GM19455 (cell line): ENCODE measurements at regions not wholly inside any gene's neighbourhood (a gene's known extent, or its start where the extent isn't known, plus 50 kb on each side); places are given as distances from the start of the nearest gene placed in this dataset.

Experiments
- ATAC-seq: cut with Tn5 transposase; IDR thresholded peaks from one replicate; pipeline ENCODE4 v1.9.1; 2021; ENCODE audit not compliant: unreplicated experiment

DNA sequence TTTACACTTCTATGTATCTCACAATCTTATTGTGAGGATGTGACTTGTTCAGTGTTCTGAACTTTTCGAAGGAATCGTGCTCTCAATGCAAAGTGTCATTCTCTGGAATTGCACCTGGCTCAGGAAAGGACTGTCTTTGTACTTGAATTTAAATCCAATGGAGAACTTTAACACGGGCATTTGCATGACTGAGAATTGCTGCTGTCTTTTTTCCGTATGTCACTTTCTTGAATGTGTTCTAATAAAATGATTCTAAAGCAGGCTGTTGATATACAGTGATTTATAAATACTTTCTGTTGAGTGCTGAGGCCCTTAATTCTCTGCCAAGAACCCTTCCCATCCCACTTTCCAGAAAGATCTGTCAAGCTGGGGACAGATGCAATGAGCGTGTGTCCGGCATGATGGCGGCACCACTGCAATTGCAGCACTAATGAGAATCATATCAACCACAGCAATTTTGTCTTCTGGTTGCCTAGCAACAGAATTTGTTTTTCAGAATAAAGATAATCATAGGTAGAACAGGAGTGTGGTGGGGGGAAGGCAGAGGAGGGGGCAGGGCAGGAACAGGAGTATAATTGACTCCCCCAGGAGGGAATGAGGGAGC is 210.6 kb upstream of the UMPS start:
- ATAC-seq: no peak

DNA sequence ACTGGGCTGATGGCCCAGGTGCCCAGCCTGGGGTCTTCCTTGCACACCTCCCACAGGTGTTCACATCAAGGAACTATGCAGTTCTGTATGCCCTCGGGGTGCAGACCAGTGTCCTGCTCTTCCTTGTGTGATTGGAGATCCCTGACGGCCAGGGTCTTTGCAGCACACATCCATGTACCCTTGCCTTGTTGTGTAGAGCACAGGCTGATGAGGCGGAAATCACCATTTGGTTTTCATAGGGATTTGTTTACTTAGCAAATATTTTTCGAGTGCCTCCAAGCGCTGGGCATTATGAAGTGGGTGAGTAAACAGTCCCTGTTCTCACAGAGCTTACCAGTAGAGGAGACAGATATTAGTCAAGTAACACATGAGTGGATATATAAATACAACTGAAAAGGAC is 209.3 kb upstream of the UMPS start:
- ATAC-seq: no peak

DNA sequence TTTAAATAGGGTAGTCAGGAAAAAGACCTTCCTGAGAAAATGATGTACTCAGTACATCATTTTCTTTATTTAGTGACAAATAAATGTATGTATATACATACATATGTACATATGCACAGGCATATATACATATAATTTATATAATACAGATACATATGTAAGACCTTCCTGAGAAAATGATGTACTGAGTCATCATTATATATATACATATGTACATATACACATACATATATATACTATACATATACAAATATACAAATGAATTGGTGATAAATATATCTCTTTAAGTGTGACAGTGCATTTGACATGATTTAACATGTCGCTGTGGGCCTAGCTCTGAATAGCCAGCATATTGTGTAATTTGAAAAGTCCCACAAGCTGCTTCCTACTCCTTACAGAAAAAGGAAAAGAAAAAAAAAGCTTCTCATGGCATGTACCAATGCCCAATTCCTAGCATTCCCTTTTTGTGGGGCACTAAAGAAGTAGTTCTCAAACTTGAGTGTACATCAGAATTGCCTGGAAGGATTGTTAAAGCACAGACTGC is 208.1 kb upstream of the UMPS start:
- ATAC-seq: no peak

DNA sequence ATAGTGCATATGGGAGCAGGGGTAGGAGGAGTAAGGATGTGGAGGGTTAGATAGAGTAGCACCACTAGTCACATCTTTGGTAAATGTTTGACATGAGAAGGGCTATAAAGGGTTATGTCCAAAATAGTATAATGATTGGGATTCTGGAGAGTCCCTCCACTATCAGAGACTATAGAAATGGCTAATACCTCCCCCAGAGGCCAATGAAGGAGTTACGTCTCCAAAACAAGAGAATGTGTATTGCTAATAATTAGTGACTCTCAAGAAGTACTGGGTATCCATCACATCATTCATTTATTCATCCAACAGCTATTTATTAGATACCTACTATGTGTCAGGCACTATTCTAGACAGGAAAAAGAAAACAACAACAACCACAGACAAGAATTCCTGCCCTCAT is 203.7 kb upstream of the UMPS start:
- ATAC-seq: no peak

DNA sequence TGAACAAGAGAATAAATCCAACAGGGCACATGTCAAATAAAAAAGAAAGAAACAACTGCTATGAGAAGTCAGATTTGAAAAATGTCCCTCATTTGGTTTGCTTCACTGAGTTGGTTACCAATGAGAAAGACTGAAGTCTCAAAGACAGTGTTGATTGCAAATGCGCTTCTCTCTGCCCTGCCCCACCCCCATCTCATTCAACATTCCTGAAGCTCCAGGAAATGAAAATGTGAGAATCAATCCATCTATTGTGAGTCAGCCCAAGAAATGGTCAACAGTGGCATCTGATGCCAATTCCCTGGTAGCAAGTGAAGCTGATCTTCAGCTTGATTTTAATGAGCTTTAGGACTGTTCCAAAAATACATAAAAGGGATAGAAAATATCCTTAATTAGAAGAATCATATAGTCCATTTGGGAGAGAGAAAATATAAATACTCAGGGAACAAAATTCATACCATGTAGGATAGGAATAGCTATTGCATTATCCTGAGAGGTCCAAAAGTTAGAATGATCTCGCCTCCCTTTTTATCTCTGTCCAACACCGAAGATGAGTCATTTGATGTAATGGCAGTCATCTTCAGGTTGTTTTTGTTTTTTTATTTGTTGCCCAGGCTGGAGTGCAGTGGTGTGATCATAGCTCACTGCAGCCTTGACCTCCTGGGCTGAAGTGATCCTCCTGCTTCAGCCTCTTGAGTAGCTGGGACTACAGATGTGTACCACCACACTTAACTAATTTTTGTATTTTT is 200.3 kb upstream of the UMPS start:
- ATAC-seq: no peak

DNA sequence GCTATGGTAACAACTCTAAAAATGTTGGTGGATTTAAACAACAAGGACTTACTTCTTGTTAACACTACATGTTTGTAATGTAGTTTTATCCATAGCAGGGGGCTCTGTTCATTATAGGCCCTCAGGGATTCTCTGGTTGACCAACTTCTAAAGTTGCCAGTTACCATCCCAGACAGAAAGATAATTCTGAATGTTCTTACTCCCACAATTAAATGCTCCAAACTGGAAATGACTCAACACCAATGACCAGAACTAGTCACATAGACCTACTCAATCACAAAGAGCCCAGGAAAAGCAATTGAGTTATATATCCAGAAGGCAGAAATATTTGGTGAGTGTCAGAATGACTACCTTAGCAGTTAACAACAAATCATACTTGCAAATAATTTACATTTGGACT is 199.3 kb upstream of the UMPS start:
- no peak for ATAC-seq

DNA sequence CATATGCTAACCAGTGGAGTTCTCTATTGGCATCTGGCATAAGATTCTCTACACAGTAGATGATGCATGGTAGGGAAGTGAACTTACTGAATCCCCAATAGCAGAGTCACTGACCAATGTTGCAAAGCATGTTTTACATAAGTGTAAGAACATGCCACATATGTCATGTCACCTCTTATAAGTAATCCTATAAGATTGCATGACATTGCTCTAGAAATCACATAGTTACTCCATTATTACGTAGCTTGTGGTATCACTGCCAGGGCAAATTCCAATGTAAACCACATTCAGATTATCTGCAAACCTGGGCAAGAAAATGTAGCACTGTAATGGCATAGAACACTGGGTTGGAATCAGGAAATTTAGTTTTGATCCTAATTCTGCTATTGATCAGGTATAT is 198.2 kb upstream of the UMPS start:
- ATAC-seq: no peak

DNA sequence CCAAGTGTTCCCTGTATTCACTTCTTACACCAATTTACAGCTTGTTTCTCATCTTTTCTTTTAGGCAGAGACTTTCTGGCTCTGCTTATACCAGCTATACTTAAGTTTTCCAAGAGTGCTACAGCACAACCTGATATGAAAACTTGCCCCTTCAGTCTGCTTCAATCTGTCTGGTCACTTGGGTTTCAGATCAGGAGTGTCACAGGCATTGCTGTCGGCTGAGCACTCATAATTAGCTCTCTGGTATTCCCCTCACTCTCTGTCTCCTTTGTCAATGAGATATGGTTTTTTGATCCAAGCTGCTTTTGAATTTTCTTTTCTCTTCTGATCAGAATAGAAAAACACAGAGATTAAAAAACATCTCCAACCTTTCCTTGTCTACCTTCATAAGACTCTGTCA is 194.9 kb upstream of the UMPS start:
- no peak for ATAC-seq

DNA sequence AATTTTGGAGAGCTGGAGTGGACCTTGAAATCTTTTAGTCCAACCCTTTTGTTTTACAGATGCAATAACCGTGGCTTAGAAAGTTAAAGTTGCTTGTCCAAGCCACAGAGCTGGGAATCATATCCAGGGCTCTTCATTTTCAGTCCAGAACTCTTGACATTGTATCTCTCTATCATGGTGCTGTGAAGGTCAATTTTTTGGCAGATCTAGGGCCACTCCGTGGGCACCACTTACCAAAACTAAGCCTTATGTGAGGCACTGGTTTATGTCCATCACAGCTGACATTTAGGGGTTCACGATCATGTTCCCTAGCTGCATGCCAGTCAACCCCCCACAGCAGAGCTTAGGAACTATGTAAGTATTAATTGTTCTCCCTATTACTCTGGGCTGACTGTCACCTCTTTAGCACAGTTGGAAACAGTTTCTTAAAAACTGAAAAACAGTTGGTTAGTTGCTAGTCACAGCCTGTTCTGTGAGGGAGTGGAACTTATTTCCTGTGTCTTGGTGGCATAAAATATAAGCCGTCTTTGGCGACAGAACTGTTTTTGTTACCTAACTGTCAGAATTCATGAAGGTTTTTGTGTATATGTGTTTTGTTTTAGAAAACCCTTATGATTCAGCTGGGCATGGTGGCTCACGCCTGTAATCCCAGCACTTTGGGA is 189.6 kb upstream of the UMPS start:
- no peak for ATAC-seq

DNA sequence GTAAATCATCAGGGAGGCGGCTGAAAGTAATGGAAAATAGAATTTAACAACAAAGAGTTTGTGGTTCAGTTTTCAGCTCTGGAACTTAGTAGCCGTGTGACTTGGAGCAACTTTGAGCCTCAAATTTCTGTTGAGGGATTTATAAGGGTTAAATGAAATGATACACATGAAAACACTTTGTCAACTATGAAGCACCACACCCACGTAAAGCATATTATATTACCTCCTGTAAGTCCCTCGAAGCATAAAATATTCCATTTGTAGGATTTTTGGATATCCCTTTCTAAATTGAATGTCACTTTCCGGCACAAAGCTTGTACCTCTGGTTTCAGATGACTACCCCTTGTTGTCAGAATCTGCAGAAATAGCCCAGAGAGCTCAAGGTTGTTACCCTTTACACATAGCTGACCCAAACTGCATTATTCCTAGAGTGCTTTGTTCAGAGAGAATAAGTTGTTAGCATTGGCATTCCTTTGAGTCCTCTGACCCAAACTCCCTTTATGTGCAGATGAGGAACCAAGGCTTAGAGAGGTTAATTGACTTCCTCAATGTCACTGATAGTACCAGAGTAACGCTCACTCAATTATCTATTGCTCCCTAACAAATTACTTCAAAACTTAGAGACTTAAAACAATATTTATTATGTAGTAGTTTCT is 187.9 kb upstream of the UMPS start:
- ATAC-seq: no peak

DNA sequence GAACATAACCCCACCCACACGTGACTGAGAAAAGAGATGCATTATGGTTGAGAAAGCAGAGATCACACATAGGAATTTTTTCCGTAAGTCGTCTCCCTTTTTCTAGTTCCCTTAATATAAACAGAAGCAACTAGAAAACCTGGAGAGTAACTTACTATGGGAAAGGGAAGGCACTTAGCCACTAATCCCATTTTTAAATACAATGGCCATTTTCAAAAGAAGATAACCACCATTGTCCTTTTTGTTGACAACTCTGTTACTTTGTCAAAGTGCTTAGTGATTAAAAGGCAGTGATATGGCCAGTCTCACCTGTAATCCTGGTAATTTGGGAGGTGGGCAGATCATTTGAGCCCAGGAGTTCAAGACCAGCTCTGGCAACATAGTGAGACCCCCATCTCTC is 184.4 kb upstream of the UMPS start:
- no peak for ATAC-seq

DNA sequence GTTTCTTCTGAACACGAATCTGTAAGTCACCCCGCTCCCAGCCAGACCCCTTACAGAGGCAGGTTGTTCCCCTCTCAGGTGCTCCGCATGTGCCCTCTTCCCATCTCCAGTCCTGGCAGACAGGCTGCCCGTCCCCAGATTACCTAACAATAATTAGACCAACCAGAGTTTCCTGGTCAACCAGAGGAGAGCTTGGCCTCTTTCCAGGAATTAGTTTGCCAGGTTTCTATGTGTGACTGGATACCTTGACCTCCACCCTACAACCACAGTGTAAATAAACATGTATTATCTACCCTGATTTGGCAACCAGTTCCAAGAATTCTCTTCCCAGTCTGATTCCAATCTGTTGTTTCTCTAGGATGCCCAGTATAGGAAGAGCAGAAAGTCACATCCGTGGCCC is 178.0 kb upstream of the UMPS start:
- ATAC-seq: no peak

DNA sequence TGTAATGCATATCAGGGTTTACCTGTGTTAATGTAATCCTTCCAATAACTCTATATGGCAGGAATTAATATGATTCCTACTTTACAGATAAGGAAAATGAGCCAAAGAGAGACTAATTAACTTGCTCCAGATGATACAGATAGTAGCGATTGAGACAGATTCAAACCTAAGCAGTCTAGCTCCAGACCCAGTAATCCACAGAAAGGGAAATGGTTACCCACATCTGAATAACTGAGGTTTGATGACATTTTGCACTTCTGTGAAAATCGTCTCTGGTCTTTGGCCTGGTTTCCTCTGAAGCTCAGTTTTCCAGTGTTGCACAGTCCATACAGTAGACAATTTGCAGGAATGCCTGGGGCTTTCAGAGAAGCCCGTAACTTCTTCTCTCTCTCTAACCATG is 177.1 kb upstream of the UMPS start:
- no peak for ATAC-seq

DNA sequence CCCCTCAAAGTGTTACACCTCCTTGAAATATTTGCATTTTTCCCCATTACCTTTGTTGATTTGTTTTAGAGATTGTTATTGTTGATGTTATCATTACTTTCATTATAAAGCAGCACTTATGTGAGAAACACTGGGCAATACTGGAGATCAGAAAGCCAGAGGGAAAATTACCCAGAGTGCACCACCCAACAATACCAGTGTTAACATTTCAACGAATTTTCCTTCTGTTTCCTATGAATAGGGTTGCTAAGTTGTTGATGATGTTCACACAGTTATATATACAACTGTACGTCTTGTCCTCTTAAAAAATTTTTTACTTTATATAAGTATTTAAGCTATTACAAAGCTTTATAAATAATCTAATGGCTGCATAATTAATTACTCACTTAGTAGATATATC is 173.6 kb upstream of the UMPS start:
- ATAC-seq: no peak

DNA sequence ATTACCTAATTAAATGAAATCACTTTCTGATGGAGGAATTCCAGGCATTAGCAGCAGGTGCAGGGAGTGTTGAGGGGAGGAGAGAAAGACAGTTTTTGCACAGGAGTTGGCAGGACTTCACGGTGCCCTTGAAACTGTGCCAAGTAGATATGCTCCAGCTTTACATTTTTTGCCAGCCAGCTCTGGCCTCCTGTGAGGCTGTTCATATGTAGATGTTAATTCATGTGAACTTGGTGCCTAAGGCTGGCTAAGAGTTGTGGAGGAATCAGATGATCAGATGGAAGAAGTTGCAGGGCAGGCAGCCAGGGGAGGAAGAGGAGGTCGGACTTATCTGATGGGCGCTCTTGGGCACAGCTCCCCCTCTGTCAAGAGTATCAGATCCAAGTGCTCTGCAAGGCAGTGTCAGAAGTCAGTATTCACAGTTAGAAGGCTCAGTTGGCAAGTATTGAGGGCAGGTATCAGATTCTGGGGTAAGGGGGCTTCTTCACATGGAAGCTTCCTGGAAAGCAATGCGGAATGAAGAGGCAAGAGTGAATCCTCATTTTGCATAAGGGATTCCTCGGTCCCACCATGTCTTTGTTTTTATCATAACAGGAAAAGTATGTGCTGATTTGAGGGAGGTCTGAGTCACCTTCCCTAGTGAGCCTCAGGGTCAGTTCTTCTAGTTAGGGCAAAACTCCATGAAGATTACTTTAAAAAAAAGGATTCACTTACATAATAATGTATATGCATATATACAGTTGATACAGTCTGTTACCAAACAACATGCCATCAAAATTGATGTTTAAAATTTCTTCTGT is 172.6 kb upstream of the UMPS start:
- no peak for ATAC-seq

DNA sequence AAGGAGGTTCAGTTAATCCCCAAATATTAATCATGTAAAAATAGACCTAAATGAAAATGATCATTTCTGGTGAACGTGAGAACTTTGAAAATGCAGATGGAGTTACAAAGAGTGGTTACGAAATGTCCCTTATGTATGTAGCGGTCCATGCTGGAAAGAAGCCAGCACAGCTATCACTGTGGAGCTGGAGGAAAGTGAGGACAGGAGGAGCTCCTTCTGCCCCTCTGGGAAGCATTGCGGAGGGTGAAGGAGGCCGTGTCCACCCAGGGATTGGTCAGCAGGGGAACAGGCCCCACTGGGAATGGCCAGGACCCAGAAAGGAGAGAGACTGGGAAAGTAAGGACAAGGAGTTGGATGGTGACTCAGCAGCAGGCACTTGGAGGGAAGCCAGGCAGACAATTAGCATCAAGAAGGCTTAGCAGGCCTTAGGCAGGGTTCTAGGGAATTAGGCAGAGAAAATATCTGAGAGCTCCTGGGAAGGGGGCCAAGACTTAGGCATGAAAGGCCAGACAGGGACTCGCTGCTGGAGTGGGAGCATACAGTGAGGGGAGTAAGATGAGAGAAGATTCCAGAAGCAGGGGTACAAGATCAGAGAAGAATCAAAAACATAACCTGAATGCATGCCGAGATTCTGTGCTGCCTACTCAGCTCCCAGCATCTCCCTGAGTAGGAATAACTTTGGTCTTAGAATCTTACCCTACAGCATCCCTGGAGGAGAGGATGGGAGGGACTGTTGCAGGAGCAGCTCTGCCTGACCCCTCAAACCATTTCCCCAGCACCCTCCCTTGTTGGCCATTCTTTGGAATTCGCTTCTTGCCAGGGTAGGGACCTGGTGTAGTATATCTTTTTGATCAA is 171.0 kb upstream of the UMPS start:
- no peak for ATAC-seq

DNA sequence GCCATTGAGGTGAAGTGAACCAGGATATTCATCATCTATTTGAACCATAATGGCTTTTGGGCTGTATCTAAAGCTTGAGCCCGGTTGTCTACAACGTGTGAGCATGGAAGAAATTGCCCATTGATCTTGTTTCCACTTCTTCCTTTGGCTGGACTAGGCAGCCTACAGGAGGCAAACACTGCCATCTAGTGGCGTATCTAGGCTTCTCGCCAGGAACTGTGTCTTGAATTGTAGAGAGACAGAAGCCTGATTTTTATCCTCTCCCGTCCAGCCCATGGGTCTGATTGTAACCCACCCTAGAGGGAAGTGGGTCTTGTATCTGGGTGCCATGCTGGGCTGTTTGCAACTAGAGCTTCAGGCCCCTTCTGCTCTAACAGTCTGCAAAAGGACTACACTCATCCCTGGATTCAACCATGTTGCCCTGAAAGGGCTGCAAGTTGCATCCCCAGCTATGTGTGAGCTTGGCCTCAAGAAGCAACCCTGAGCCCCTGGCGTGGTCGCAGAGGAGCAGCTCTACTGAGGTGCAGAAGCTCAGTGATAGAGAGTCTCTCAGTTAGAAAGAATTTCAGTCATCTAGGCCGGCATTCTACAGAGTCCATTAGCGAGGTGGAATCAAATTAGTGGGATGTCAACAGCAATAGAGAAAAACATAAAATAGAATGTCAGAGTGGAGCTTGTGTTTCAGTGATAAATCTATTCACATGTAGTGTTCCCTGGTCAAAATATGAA is 170.2 kb upstream of the UMPS start:
- ATAC-seq: no peak

DNA sequence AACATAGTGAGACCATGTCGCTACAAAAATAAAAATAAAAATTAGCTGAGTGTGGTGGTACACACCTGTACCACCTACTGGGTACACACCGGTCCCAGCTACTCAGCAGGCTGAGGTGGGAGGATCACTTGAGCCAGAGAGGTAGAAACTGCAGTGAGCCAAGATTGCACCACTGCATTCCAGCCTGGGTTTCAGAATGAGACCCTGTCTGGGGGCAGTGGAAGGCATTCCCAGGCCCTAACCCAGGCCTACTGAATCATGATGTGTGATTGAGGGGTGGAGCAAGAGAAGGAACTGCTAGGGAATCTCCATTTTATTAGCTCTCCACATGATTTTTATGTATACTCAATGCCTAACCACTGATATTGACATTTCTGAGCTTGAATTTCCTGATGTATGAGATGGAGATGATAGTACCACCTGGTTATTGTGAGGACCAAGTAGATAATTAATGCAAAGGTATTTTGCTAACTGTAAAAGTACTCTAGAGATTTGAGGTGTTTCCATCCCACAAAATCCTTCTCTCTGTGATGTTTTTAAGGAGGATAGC is 169.5 kb upstream of the UMPS start:
- ATAC-seq: no peak

DNA sequence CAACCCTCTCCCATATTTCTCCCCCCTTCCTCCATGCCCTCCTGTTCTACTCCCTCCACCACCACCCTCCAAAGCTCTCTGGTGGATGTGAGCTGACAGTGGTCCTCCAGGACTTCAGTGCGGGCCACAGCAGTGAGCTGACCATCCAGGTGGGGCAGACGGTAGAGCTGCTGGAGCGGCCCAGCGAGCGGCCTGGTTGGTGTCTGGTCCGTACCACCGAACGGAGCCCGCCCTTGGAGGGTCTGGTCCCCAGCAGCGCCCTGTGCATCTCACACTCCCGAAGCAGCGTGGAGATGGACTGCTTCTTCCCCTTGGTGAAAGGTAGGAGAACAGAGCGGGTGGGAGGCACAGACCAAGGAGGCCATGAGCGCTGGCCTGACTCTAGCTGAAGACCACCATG is 167.5 kb upstream of the UMPS start:
- ATAC-seq: no peak
